Omental fat pad (tissue), 3 donors: ENCODE measurements at regions not wholly inside any gene's neighbourhood (a gene's known extent, or its start where the extent isn't known, plus 50 kb on each side); places are given as distances from the start of the nearest gene placed in this dataset.

Experiments
- ATAC-seq: fragments of 150-250 bp; one replicate; pipeline ENCODE4 v1.9.1; 2016; ENCODE audit warnings: mild to moderate bottlenecking, moderate library complexity; ENCODE audit not compliant: low FRiP score
- DNase-seq: peaks from one replicate; pipeline ENCODE4 v3.0.0-alpha.2; 2019; ENCODE audit warnings: low spot score
- CTCF ChIP-seq, 3 donors: fragments of 450-650 bp; IDR thresholded peaks; one replicate each; pipeline ENCODE4 v1.5.1; 2016 to 2017; ENCODE audit warnings: antibody characterized with exemption in 3 of 3, mild to moderate bottlenecking in 3 of 3, moderate library complexity in 2 of 3

- ATAC-seq: no peak
- no peak for DNase-seq
- no peak for TF ChIP-seq CTCF (IDR thresholded peaks at IDR 0.05)
Measured at GRCh38 chr4:181234951-181235680, 1008.1 kb upstream of the TENM3 start.

GRCh38 chr4:181245326-181245725 is 997.9 kb upstream of the TENM3 start:
- TF ChIP-seq CTCF (IDR thresholded peaks at IDR 0.05): no peak
- no peak for DNase-seq
- no peak for ATAC-seq

- ATAC-seq: no peak
- TF ChIP-seq CTCF (IDR thresholded peaks at IDR 0.05): no peak
- DNase-seq: no peak
Measured at GRCh38 chr4:181249031-181249430, 994.2 kb upstream of the TENM3 start.

- TF ChIP-seq CTCF (IDR thresholded peaks at IDR 0.05): no peak
- DNase-seq (no peak), ATAC-seq (no peak)
Measured at GRCh38 chr4:181254771-181255170, 988.4 kb upstream of the TENM3 start.

- DNase-seq (no peak), ATAC-seq (no peak)
- TF ChIP-seq CTCF (IDR thresholded peaks at IDR 0.05): no peak
Measured at GRCh38 chr4:181258569-181258968, 984.6 kb upstream of the TENM3 start.

- no peak for ATAC-seq
- TF ChIP-seq CTCF (IDR thresholded peaks at IDR 0.05): no peak
Measured at GRCh38 chr4:181259081-181259709, 984.0 kb upstream of the TENM3 start.

GRCh38 chr4:181261279-181261678 is 981.9 kb upstream of the TENM3 start:
- DNase-seq: no peak
- TF ChIP-seq CTCF (IDR thresholded peaks at IDR 0.05): no peak
- ATAC-seq: no peak

More at GRCh38 chr4:181259081-181259709, 984.0 kb upstream of the TENM3 start:
- no peak for DNase-seq
